GM19043 (cell line): ENCODE measurements at regions not wholly inside any gene's neighbourhood (a gene's known extent, or its start where the extent isn't known, plus 50 kb on each side); places are given as distances from the start of the nearest gene placed in this dataset.
"Not testable (repeated sequence)": the region's sequence is repeated elsewhere in the genome, so short reads cannot be mapped to it uniquely, and the experiment has no call there.

Experiments
- ATAC-seq: cut with Tn5 transposase; IDR thresholded peaks from one replicate; pipeline ENCODE4 v1.9.1; 2021; ENCODE audit warnings: low read depth; ENCODE audit not compliant: unreplicated experiment

DNA sequence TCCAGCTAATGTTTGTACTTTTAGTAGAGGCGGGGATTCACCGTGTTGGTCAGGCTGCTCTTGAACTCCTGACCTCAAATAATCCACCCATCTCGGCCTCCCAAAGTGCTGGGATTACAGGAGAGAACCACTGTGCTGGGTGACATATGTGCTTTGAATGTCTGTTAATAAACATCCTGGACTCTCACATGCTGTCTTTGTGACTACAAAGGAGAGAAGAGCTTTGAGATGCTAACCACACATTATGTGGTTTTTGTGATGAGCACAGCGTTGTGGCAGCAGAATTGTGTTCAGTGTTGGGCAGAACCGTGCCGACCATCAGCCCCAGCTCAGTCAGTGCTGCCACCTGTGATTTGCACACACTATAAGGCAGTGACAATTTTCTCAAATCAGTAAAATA lies 500.1 kb upstream of the KLF6 start:
- no peak for ATAC-seq

DNA sequence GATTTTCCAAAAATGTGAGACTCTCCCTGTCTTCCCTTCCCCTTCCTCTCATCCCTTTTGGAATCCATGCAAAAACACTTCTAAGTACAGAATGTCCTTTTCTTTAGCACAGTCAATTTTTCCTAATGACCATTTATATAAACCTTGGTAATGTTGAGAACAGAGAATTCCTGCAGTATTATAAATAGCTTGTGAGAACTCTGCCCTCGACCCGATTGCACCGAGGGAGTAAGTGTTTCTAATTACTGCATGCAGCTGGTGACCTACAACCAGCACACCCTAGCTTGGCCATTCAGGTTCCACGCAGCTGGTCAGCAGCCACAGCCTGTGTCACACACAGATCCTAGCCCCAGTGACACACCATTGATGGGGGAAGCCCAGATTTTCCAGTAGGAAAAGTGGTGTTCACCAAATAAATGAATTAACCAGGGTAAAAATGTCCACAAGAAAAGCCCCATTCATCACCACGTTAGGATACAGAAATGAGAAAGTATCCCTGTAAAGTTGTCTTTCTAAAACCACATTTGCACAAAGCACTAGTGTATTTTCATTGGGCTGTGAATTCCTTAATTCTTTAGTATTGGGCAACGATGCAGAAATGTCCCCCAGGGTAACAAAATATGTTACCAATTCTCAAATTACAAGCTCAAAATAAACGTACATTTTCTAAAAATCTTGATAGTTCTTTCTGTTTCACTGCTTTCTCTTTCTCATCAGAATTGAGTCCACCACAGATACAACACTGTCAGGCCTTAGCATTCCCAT lies 499.0 kb upstream of the KLF6 start:
- ATAC-seq: no peak

DNA sequence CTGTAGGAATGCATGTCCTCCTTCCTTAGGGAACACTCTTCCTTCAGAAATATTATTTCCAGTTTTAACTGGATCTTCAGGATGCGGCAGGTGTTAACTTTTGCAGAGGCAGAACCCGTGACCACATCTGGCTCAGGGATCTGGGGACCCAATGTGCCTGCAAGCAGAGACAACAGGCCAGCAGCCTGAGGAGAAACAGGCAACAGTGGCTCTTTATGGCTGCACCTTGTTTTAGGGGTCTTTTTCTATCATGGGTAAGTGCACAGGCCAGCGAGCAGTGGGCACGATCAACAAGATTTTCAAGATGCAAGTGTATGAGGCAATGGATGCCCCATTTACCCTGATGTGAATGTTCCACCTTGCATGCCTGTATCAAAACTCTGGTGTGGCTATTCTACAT lies 497.5 kb upstream of the KLF6 start:
- no peak for ATAC-seq

DNA sequence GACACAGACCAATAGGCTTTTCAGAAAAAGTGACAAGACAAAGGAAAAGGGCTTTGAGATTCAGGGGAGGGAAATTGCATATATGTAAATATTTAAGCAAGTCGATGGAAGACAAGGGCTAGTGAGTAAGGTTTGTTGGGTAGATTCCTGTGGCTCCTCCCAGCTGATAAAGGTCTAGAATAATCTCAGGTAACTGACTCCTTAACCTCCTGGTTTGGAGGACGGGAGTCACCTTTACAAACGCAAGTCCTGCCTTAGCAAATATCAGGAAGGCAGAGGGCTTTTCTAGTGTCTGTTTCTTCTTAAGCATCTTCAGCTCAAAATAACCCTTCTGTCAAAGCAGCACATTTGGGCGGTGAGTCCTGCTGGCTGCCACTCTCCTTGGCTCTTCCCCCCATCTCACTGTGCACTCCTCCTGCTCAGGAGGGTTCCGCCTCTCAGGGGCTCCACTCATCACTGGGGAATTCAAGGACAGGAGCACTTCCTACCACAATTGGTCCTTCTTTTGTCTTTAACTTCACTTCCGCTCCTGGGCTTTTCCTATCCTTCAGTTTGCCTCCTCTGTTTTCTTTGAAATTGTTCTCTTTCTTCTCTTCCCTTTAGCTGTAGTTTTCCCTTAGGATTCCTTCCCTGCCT lies 496.3 kb upstream of the KLF6 start:
- no peak for ATAC-seq

DNA sequence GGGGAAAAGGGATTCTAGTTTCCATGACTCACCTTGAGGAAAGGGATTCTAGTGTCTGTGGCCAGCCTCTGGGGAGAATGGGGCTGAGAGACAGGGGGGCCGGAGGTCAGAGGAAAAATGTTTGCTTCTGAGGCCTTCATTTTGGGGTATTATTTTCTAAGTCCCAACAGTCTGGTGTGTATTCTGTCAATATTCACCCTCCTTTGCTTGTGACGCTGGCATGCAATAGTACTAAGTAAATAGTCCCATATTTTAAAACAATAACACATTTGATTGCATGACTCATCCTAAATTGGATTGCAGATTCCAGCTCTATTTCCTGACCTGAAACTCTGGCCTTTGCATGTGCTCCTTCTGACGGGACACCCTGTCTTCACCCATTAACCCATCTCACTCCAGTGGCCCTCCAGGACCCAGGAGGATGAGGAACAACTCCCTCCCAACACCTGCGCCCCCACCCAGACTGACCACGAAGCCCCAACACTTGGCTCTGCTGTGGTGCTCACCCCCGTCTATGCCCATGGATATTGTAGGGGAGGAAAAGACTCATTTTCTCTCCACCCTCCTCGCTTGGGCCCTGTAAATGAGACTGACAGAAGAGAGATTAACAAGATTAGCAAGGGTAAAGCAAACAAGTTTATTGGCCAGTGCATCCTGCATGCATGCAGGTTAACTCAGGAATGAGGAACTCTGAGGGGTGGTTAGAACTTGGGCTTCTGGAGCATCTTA lies 495.6 kb upstream of the KLF6 start:
- no peak for ATAC-seq

DNA sequence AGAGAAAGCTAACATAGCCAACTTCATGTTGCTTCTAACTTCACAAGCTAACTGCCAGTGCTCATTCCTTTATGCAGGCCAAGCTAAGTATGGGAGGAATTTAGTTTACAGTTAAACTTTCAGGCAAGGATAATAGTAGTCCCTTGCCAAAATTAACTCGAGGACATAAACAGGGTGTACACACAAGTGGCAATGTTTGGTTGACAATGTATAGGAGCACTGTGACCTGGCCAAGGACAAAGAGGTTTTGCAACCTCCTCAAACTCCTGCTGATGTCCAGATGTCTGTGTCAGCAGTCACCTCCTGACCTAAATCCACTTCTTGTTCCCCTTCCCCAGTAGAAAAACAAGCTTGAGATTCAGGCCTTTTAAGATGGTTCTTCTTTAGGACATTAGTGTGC lies 494.6 kb upstream of the KLF6 start:
- no peak for ATAC-seq

DNA sequence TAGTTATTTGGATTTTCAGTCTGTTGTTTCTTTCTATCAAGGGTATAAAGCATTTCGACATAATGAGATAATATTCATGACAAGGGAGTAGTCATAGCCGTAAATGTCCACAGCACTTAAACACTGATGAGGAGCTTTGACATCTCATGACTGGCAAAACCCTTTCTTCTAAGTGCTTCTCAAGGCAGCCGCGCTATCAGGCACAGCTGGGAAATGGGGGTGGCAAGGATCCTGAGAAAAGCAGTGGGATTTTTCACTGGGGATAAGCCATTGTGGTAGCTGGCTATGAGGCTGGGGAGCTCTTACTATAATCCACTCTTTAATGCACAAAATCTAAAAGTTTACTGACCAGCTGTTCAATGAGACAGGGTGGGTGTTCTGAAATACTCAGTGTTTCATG lies 493.2 kb upstream of the KLF6 start:
- no peak for ATAC-seq

DNA sequence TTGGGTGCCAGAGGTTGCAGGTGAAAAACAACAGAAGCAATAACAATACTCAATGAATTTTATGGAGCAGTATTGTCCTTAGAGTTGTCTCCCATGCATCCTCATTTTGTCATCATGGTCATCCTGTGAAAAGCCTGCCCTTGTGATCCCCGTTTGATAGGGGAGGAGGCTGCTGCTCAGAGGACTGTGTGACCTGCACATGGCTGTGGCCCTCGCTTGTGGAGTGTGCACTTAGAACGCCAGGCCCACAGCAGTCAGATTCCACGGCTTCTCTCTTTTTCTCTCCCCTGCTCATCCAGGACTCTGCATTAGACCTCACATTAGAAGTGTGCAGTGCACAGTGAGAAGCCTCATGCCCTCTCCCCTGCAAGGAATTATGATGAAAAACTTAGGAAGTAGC lies 491.1 kb upstream of the KLF6 start:
- no peak for ATAC-seq

DNA sequence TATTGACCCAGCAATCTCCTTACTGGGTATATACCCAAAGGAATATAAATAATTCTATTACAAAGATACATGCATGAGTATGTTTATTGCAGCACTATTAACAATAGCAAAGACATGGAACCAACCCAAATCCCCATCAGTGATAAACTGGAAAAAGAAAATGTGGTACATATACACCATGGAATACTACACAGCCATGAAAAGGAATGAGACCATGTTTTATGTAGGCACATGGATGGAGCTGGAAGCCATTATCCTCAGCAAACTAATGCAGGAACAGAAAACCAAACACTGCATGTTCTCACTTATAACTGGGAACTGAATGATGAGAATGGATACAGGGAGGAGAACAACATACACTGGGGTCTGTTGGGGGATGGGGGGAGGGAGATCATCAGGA lies 489.7 kb upstream of the KLF6 start:
- ATAC-seq: not testable (repeated sequence)

DNA sequence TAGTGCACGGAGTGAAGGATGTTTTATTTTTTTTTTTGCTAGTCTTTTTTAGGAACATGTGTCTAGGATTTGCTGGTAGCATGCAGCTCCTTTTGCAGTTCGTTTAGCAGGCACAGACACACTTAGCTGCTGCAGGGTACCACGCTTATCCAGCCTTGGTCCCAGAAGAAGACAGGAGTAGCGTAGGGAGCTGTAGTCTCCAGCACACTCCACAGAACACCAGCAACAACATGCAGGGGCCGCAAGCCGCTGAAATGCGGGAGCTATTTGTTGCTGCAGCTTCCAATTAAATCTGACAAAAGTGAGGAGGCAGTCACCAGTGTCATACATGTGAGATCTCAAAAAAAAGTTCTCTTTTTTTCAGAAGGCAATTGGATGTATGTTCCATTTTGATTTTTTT lies 486.2 kb upstream of the KLF6 start:
- ATAC-seq: no peak

DNA sequence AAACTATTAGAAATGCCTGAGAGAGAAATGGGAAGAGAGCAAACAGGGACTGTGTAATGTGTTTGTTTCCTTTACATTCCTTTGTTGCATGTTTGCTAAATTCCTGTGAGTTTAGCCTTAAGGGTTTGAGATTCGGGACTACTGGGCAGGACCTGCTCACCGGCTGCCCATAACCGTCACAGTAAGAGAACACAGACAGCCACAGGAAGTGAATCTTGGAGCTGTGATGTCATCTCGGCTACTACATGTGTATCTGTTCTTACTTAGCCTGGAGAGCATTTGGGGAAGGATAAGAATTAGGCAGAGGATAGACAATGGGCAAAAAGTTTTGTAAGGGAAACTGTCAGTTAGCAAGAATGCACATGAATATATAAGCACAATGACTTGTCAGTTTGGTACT lies 485.1 kb upstream of the KLF6 start:
- no peak for ATAC-seq

DNA sequence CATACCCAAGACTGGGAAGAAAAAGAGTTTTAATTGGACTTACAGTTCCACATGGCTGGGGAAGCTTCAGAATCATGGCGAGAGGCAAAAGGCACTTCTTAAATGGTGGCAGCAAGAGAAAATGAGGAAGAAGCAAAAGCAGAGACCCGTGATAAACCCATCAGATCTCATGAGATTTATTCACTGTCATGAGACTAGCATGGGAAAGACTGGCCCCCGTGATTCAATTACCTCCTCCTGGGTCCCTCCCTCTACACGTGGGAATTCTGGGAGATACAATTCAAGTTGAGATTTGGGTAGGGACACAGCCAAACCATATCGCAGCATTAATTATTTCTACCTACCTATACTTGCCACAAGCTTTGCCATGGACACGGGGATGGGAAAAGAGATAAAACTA lies 483.5 kb upstream of the KLF6 start:
- ATAC-seq: not testable (repeated sequence)

DNA sequence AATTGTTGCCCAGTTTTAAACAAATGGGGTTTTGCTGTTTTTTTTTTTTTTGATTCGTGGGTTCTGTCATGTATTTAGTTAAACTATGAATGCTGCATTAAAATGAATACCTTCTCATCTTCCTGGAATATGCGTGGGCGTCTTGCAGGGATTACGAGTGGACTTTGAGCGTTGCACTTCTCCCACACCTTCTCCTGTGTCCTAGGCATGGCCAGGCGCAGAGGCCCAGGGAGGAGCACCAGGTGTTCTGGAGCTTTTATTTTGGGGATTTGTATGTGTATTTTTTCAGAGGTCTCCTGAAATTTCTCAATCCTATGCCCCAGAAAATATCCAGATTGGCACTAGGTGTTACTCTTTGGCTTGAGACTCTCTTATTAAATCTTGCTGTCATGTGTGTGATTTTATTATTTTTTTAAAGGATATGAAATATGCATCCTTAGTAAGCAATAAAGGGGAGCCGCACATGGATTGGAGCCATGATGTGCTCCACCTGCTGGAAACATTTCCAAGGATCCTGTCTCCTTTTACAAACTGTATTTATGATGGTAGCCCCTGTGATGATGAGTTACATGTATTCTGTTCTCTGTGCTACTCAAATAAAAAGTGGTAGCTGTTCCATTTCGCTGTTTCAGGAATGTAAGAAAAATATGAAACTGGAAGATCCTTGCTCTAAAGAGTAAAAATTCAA lies 482.2 kb upstream of the KLF6 start:
- ATAC-seq: no peak

DNA sequence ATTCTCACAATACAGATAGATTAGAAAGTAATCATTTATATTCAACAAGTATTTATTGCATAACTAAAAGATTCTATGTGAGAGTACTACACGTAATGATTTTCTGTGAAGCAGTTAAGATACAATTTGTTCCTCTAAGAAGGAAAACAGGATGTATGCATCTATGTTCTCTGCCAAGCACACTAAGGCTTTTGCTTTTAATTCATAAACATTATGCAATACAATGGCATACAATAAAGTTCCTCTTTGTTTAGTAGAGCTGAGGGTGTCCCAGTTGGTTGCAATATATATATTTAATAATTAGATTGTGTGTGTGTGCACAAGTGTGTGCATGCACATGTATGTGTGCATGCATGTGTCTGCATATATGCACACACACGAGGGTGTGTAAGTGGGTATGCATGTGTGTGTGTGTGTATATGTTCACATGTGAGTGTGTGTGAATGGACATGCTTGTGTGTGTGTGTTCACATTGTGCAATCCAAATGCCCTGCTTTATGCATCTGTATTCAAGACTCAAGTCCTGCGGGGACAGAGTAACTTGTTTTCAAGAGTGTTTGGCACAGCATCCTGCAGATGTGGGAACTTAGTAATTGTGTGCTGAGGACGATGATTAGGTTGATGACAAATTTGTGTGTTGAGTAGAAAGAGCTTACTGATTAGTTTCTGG lies 481.5 kb upstream of the KLF6 start:
- no peak for ATAC-seq

DNA sequence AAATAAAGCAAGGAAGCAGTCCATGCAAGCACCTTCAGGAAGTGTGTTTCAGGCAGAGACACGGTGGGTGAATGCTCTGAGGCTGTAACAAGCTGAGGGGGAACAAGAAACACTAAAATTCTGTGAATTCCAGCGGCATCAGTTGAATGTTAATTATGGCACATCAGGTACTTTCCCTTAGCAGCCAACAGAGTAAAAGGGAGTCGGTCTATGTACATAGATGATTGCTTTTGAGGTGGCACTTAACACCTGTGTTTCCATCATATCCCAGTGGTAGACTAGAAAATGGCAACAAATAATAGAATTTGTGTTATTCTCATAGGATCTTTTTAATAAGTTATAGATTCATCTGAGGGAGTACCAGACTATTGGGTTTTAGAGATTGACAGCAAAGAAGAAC lies 481.0 kb upstream of the KLF6 start:
- no peak for ATAC-seq

DNA sequence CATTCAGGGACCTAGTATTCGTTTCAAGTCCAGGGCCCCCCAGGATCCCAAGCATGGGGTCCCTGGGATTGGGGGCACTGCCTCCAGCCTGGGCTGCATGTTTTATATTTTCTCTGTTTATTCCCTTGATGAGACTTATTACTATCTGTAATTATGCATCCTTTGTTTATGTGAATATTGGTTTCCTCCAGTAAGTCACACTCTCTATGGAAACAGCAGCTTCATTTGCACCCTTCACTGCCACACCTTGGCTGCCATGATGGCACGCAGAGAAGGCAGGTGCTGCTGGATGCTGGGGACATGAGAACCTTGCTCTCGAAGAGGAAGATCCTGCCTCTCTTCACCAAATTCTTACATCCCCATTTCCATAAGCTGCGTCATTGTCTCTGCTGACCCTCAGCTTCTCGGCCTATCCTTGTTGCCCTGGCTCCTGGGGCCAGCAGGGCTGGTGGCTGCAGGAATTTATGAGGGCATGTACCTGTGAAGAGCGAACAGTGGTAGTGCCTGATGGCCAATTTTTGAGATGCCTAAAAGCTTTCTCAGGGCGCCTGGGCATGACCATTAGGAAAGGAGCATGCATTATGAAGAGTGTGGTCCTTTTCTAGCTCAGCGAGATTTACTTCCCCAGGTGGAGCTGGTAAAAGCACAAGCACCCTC lies 479.3 kb upstream of the KLF6 start:
- ATAC-seq: no peak

DNA sequence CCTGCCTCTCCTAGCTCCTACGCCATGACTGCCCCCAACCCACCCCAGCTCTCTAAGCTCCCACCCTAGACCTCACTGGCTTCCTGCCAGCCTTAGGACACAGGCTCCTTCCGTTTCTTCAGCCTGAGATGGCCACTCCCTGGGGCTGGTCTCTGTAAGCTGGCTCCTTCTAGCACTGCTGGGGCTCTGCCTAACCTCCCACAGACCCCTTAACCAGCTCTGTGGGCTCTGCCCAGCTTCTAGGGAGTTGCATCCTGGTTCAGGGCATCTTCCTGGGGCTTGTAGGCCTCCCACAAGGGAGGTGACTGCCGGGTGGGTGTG lies 478.6 kb upstream of the KLF6 start:
- no peak for ATAC-seq

DNA sequence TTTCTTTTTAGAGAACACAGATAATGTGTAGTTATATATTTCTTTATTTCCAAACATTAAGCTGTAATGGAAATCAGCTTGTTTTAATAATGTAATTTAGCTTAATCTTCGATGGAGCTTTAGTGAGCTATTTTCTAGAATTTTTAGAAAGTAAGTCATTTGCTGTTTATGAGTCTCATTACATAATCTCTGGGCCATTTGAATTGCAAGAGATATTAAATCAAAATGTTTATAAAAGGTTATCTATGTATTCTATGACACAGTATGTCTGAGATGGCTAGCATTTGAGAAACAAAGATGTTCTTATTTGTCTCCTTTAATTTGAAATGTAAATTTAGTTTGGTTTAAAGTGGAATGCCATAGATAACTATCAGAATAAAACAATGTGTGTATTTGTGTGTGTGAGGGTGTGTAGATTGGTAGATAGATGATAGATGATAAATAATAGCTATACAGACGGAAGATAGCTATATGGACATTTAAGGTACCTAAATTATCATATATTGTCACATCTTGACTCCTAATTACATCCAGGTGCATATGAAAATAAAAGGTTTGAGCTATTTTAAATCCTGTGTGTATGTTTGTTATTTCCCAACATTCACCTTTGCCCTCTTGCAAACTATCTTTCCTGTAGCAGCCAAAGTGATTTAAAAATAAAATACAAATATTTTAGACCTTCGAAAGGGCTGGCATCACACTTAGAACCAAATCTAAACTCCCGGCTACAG lies 478.0 kb upstream of the KLF6 start:
- ATAC-seq: no peak

DNA sequence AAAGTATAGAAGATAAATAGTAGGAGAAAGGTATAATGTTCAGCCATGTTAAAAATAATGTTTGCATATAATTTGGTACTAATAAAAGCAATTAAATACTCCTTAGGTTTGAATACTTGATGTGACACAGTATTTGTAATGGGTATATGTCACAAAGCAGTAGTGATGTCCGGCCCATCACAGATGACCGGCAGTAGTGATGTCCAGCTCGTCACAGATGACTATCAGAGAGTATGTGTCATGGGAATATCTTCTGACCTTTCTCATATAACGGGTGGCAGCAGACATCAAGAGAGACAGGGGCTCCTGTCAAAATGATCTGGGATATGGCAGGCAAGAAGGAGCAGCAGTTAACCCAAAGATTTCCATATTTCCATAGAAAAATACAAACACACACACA lies 477.4 kb upstream of the KLF6 start:
- ATAC-seq: no peak
